HepG2 (cell line): ENCODE measurements at regions not wholly inside any gene's neighbourhood (a gene's known extent, or its start where the extent isn't known, plus 50 kb on each side); places are given as distances from the start of the nearest gene placed in this dataset.

ENCODE experiments used
- ESRRA ChIP-seq: sonication (generic); formaldehyde crosslinking; IDR thresholded peaks from 2 replicates; pipeline ENCODE4 v1.5.1; 2020; ENCODE audit warnings: mild to moderate bottlenecking, low read depth, missing genetic modification reagents
- HMG20B ChIP-seq: conservative IDR thresholded peaks from 2 replicates; pipeline ENCODE4 v1.6.1; 2016; ENCODE audit warnings: missing genetic modification reagents, missing compliant biosample characterization
- ISL2 ChIP-seq: sonication (generic); formaldehyde crosslinking; IDR thresholded peaks from 2 replicates; pipeline ENCODE4 v1.5.0; 2020; ENCODE audit warnings: missing genetic modification reagents
- SMAD3 ChIP-seq: sonication (generic); formaldehyde crosslinking; IDR thresholded peaks from 2 replicates; pipeline ENCODE4 v1.4.0; 2020; ENCODE audit warnings: missing genetic modification reagents
- SRY ChIP-seq: sonication (generic); formaldehyde crosslinking; IDR thresholded peaks from 2 replicates; pipeline ENCODE4 v1.8.0; 2022; ENCODE audit warnings: mild to moderate bottlenecking, missing genetic modification reagents
- TF ChIP-seq, protein P1 (sequence below): fragments of 450-650 bp; IDR thresholded peaks from 2 replicates; pipeline ENCODE4 v1.6.1; 2017; ENCODE audit warnings: mild to moderate bottlenecking
- TF ChIP-seq, protein P2 (sequence below): sonication (generic); formaldehyde crosslinking; IDR thresholded peaks from 2 replicates; pipeline ENCODE4 v1.4.0; 2020; ENCODE audit warnings: mild to moderate bottlenecking, missing genetic modification reagents
- TF ChIP-seq, protein P3 (sequence below): sonication (generic); formaldehyde crosslinking; IDR thresholded peaks from 2 replicates; pipeline ENCODE4 v1.5.1; 2020; ENCODE audit warnings: mild to moderate bottlenecking, missing genetic modification reagents, moderate library complexity
- TF ChIP-seq, protein P4 (sequence below): sonication (generic); formaldehyde crosslinking; IDR thresholded peaks from 2 replicates; pipeline ENCODE4 v1.5.0; 2020; ENCODE audit warnings: missing genetic modification reagents
- TF ChIP-seq, protein P5 (sequence below): IDR thresholded peaks from 2 replicates; pipeline ENCODE4 v1.6.1; 2016; ENCODE audit warnings: missing compliant biosample characterization, missing genetic modification reagents, borderline replicate concordance
- TF ChIP-seq, protein P6 (sequence below): sonication (generic); formaldehyde crosslinking; IDR thresholded peaks from 2 replicates; pipeline ENCODE4 v1.4.0; 2020; ENCODE audit warnings: mild to moderate bottlenecking, missing genetic modification reagents

DNA sequence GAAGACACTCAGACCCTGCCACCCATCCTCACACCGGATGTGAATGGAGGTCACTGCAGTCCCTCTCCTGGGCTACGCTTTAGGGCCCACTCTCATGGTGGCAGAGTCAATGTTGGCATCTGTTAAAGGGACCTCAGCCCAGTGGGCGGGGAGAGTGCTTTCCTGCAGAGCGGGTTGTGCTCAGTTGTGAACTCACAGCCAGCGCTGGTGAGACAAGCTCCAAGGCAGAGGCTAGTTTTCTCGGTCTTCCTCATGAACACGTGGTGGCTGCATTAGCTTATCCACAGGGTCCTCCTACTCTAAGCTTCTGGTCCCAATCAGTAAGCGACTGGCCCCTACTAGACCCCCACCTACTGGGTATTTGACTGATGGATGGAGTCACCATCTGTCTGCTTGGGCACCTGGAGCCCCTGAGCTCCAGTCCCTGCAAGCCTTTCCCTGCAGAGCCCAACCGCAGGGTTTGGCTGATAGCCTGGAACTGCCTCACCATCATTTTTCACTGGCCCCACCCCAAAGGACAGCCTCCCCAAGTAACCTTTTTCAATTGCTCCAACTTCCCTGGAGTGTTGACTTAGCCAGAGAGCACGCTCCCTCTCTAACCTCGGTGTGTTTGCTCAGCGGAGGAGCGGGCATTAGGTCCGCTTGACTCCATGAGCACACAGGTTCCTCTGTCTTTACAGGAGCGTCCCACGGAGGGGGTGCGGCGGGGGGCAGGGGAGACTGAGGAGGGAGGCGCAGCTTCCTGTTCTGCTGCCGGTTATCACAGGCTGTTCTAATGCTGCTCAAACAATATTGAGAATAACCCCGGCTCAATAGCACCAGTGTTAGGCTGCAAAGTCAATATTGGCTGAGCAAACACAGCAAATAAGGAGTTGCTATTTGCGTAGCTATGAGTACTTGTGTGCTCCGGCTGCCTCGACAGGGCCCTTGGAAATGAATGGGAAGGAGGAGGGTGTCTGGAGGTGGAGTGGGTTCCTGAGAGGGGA lies 141.7 kb downstream of the RPLP1 start (continued):
- TF ChIP-seq, protein P1, sequence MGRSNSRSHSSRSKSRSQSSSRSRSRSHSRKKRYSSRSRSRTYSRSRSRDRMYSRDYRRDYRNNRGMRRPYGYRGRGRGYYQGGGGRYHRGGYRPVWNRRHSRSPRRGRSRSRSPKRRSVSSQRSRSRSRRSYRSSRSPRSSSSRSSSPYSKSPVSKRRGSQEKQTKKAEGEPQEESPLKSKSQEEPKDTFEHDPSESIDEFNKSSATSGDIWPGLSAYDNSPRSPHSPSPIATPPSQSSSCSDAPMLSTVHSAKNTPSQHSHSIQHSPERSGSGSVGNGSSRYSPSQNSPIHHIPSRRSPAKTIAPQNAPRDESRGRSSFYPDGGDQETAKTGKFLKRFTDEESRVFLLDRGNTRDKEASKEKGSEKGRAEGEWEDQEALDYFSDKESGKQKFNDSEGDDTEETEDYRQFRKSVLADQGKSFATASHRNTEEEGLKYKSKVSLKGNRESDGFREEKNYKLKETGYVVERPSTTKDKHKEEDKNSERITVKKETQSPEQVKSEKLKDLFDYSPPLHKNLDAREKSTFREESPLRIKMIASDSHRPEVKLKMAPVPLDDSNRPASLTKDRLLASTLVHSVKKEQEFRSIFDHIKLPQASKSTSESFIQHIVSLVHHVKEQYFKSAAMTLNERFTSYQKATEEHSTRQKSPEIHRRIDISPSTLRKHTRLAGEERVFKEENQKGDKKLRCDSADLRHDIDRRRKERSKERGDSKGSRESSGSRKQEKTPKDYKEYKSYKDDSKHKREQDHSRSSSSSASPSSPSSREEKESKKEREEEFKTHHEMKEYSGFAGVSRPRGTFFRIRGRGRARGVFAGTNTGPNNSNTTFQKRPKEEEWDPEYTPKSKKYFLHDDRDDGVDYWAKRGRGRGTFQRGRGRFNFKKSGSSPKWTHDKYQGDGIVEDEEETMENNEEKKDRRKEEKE, result no peak
- TF ChIP-seq SRY (CRISPR knock-in tag) (0 out of 2 replicates have a peak, but pooled peaks have one; percentile 66), HMG20B (CRISPR knock-in tag) (peak; percentile 100), ESRRA (CRISPR knock-in tag) (no peak), ISL2 (peak; percentile 97), SMAD3 (peak; percentile 89; the same call in 1 of the 2 replicates)
- TF ChIP-seq, protein P2, sequence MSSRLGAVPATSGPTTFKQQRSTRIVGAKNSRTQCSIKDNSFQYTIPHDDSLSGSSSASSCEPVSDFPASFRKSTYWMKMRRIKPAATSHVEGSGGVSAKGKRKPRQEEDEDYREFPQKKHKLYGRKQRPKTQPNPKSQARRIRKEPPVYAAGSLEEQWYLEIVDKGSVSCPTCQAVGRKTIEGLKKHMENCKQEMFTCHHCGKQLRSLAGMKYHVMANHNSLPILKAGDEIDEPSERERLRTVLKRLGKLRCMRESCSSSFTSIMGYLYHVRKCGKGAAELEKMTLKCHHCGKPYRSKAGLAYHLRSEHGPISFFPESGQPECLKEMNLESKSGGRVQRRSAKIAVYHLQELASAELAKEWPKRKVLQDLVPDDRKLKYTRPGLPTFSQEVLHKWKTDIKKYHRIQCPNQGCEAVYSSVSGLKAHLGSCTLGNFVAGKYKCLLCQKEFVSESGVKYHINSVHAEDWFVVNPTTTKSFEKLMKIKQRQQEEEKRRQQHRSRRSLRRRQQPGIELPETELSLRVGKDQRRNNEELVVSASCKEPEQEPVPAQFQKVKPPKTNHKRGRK, result no peak
- TF ChIP-seq, protein P3, sequence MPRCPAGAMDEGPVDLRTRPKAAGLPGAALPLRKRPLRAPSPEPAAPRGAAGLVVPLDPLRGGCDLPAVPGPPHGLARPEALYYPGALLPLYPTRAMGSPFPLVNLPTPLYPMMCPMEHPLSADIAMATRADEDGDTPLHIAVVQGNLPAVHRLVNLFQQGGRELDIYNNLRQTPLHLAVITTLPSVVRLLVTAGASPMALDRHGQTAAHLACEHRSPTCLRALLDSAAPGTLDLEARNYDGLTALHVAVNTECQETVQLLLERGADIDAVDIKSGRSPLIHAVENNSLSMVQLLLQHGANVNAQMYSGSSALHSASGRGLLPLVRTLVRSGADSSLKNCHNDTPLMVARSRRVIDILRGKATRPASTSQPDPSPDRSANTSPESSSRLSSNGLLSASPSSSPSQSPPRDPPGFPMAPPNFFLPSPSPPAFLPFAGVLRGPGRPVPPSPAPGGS (CRISPR knock-in tag), result peak; percentile 90
- TF ChIP-seq, protein P4, sequence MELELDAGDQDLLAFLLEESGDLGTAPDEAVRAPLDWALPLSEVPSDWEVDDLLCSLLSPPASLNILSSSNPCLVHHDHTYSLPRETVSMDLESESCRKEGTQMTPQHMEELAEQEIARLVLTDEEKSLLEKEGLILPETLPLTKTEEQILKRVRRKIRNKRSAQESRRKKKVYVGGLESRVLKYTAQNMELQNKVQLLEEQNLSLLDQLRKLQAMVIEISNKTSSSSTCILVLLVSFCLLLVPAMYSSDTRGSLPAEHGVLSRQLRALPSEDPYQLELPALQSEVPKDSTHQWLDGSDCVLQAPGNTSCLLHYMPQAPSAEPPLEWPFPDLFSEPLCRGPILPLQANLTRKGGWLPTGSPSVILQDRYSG, result no peak; the same call in 1 of the 2 replicates
- TF ChIP-seq, protein P5, sequence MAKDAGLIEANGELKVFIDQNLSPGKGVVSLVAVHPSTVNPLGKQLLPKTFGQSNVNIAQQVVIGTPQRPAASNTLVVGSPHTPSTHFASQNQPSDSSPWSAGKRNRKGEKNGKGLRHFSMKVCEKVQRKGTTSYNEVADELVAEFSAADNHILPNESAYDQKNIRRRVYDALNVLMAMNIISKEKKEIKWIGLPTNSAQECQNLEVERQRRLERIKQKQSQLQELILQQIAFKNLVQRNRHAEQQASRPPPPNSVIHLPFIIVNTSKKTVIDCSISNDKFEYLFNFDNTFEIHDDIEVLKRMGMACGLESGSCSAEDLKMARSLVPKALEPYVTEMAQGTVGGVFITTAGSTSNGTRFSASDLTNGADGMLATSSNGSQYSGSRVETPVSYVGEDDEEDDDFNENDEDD (CRISPR knock-in tag), result no peak
- TF ChIP-seq, protein P6, sequence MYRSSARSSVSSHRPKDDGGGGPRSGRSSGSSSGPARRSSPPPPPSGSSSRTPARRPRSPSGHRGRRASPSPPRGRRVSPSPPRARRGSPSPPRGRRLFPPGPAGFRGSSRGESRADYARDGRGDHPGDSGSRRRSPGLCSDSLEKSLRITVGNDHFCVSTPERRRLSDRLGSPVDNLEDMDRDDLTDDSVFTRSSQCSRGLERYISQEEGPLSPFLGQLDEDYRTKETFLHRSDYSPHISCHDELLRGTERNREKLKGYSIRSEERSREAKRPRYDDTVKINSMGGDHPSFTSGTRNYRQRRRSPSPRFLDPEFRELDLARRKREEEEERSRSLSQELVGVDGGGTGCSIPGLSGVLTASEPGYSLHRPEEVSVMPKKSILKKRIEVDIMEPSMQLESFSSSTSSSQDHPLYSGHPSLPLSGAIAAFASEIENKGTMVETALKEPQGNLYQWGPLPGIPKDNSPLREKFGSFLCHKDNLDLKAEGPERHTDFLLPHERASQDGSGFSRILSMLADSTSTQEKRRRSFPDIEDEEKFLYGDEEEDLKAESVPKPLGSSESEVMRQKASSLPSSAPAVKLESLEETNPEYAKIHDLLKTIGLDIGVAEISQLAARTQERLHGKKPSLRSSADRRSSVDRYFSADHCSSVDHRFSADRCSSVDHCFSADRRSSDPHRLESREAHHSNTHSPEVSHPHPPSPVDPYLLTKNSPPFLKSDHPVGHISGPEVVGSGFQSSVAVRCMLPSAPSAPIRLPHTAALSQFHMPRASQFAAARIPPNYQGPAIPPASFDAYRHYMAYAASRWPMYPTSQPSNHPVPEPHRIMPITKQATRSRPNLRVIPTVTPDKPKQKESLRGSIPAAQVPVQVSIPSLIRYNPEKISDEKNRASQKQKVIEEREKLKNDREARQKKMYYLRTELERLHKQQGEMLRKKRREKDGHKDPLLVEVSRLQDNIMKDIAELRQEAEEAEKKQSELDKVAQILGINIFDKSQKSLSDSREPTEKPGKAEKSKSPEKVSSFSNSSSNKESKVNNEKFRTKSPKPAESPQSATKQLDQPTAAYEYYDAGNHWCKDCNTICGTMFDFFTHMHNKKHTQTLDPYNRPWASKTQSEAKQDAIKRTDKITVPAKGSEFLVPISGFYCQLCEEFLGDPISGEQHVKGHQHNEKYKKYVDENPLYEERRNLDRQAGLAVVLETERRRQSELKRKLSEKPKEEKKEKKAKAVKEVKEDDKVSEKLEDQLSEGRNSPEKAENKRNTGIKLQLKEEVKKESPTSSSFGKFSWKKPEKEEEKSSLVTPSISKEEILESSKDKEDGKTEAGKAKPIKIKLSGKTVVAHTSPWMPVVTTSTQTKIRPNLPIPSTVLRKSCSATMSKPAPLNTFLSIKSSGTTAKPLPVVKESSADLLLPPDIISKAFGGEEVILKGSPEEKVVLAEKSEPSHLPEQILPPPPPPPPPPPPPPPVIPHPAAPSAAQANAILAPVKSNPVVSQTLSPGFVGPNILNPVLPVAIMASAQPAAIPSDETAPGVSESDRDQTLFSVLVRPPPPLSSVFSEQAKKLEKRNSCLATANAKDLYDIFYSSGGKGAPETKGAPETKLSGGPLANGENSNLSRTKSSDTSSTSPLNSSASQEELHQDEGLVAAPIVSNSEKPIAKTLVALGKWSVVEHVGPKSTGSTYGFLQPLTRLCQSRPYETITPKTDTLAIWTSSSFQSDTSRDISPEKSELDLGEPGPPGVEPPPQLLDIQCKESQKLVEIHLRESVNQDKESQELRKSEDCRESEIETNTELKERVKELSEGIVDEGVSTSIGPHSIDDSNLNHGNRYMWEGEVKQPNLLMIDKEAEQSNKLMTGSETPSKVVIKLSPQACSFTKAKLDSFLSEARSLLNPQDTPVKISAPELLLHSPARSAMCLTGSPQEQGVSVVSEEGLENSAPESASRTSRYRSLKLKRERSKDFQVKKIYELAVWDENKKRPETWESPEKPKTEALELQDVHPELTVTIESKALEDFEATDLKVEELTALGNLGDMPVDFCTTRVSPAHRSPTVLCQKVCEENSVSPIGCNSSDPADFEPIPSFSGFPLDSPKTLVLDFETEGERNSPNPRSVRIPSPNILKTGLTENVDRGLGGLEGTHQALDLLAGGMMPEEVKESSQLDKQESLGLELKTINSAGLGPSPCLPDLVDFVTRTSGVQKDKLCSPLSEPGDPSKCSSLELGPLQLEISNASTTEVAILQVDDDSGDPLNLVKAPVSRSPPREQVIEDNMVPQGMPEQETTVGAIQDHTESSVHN, result no peak
